K562 (cell line): ENCODE measurements at regions not wholly inside any gene's neighbourhood (a gene's known extent, or its start where the extent isn't known, plus 50 kb on each side); places are given as distances from the start of the nearest gene placed in this dataset.

Experiments
- ATAC-seq: fragments of 200-7000 bp; cut with Tn5 transposase; 3 replicates; pipeline ENCODE4 v1.9.1; 2020; ENCODE audit warnings: moderate library complexity
- BruUV-seq: library from RNA; stranded (reverse); fragments of 400-500 nt; replicated peaks from 2 replicates; lab custom pipeline; 2021; lab: Mats Ljungman, UMichigan
- CTCF ChIA-PET: fragments of 300-600 bp; formaldehyde crosslinking; extraction: SDS; loops from one replicate; lab custom pipeline; 2021; ENCODE audit warnings: low intra/inter-chr PET ratio; lab: Yijun Ruan, JAX
- POLR2A ChIA-PET: fragments of 300-600, 350-650 bp; sonication (Branson Sonifier 250); formaldehyde crosslinking; extraction: SDS; loops from one replicate; lab custom pipeline; 2021; ENCODE audit warnings: antibody characterized with exemption, inconsistent platforms; lab: Yijun Ruan, JAX
- DNase-seq, 4 experiments: peaks; one replicate each; pipeline versions ENCODE4 v3.0.0 to v3.0.0-alpha.2; 2011 to 2018; ENCODE audit warnings: low spot score in 3 of 4, mixed read lengths in 3 of 4; ENCODE audit errors: extremely low read depth in 1 of 4
- FAIRE-seq: peaks from 2 replicates; lab custom pipeline; 2011; peaks lifted over from hg19 to GRCh38; lab: Jason Lieb, UNC
- H2AFZ ChIP-seq: 2 replicates; pipeline ENCODE4 v1.6.0; 2011; ENCODE audit warnings: low read depth, low read length, control low read depth, inconsistent platforms
- H3K27ac ChIP-seq: fragments of 200-600 bp; 3 replicates; pipeline ENCODE4 v1.8.0; 2011; ENCODE audit warnings: low read depth, mild to moderate bottlenecking, control low read depth, inconsistent platforms, low read length, moderate library complexity, mixed read lengths; ENCODE audit errors: extremely low read depth
- H3K27me3 ChIP-seq, 2 experiments: fragments of 300-600 bp in 1 of 2; 2 replicates in 1 of 2; 3 replicates in 1 of 2; pipeline versions ENCODE4 v1.6.0 to v1.8.0; 2011; ENCODE audit warnings: inconsistent platforms in 2 of 2, low read length in 2 of 2, mild to moderate bottlenecking in 1 of 2, mixed read lengths in 1 of 2, moderate library complexity in 1 of 2; ENCODE audit not compliant: control insufficient read depth in 2 of 2, insufficient read depth in 2 of 2
- H3K36me3 ChIP-seq: fragments of 300-600 bp; 3 replicates; pipeline ENCODE4 v1.8.0; 2011; ENCODE audit warnings: mild to moderate bottlenecking, low read length, inconsistent platforms; ENCODE audit not compliant: control insufficient read depth, insufficient read depth
- H3K4me1 ChIP-seq, 2 experiments: fragments of 200-600 bp in 1 of 2; replicated peaks in 1 of 2; 2 replicates in 1 of 2; 3 replicates in 1 of 2; pipeline versions ENCODE4 v1.5.1 to v1.8.0; 2011; ENCODE audit warnings: inconsistent platforms in 2 of 2, low read length in 2 of 2, mild to moderate bottlenecking in 1 of 2, mixed read lengths in 1 of 2, moderate library complexity in 1 of 2; ENCODE audit not compliant: control insufficient read depth in 2 of 2, insufficient read depth in 2 of 2
- H3K4me2 ChIP-seq: 2 replicates; pipeline ENCODE4 v1.6.1; 2011; ENCODE audit warnings: low read length, control low read depth, inconsistent platforms, mixed read lengths; ENCODE audit not compliant: insufficient read depth
- H3K4me3 ChIP-seq: fragments of 200-600 bp; sonication (generic), shearing (Covaris generic); 2 replicates; pipeline ENCODE4 v1.5.1; 2016; ENCODE audit warnings: control low read depth, inconsistent platforms
- H3K79me2 ChIP-seq: fragments of 200-600 bp; 3 replicates; pipeline ENCODE4 v1.8.0; 2011; ENCODE audit warnings: low read length, inconsistent platforms; ENCODE audit not compliant: control insufficient read depth, insufficient read depth
- H3K9ac ChIP-seq, 2 experiments: 2 replicates each; pipeline versions ENCODE4 v1.6.0 to v1.6.1; 2011; ENCODE audit warnings: low read depth in 2 of 2, low read length in 2 of 2, control low read depth in 1 of 2, inconsistent platforms in 1 of 2, mild to moderate bottlenecking in 1 of 2, mixed read lengths in 1 of 2; ENCODE audit not compliant: insufficient read depth in 1 of 2
- H3K9me1 ChIP-seq: one replicate; pipeline ENCODE4 v1.6.0; 2011; ENCODE audit warnings: inconsistent platforms, mild to moderate bottlenecking, low read length, moderate library complexity; ENCODE audit not compliant: control insufficient read depth, insufficient read depth
- H3K9me3 ChIP-seq: replicated peaks from 2 replicates; pipeline ENCODE4 v1.5.1; 2011; ENCODE audit warnings: low read depth, low read length, inconsistent platforms; ENCODE audit not compliant: control insufficient read depth, insufficient read depth
- H4K20me1 ChIP-seq: replicated peaks from 2 replicates; pipeline ENCODE4 v1.6.1; 2011; ENCODE audit warnings: low read length, inconsistent platforms, mixed read lengths; ENCODE audit not compliant: control insufficient read depth, insufficient read depth
- FOXA3 ChIP-seq, 2 experiments: fragments of 450-650 bp in 1 of 2; sonication (generic) in 1 of 2; formaldehyde crosslinking; IDR thresholded peaks in 1 of 2; conservative IDR thresholded peaks in 1 of 2; 2 replicates each; pipeline versions ENCODE4 v1.4.0 to v1.8.0; 2020 to 2022; ENCODE audit warnings: mild to moderate bottlenecking in 2 of 2, missing genetic modification reagents in 1 of 2
- GATAD2A ChIP-seq: fragments of 450-650 bp; IDR thresholded peaks from 2 replicates; pipeline ENCODE4 v1.6.1; 2017
- NCOA2 ChIP-seq, 2 experiments: fragments of 450-650 bp; IDR thresholded peaks; 2 replicates each; pipeline ENCODE4 v1.6.1; 2018; ENCODE audit warnings: mild to moderate bottlenecking in 2 of 2, moderate library complexity in 1 of 2; ENCODE audit not compliant: partially characterized antibody in 2 of 2
- NONO ChIP-seq, 2 experiments: fragments of 200-400 bp in 1 of 2; fragments of 450-650 bp in 1 of 2; formaldehyde crosslinking in 1 of 2; IDR thresholded peaks; 2 replicates each; pipeline ENCODE4 v1.6.1; 2017; ENCODE audit warnings: low read depth in 2 of 2, mild to moderate bottlenecking in 2 of 2, moderate library complexity in 2 of 2, low read length in 1 of 2
- SIX5 ChIP-seq, 2 experiments: IDR thresholded peaks; 2 replicates each; pipeline ENCODE4 v1.6.1; 2011; ENCODE audit warnings: low read length in 2 of 2, borderline replicate concordance in 1 of 2, low read depth in 1 of 2, mild to moderate bottlenecking in 1 of 2, moderate library complexity in 1 of 2; ENCODE audit not compliant: insufficient read depth in 1 of 2
- SRSF9 ChIP-seq: fragments of 200-400 bp; formaldehyde crosslinking; IDR thresholded peaks from 2 replicates; pipeline ENCODE4 v1.6.1; 2017; ENCODE audit warnings: low read depth, low read length, borderline replicate concordance
- STAG1 ChIP-seq: sonication (generic); formaldehyde crosslinking; IDR thresholded peaks from 2 replicates; pipeline ENCODE4 v1.5.0; 2020; ENCODE audit warnings: missing genetic modification reagents, borderline replicate concordance
- SUPT5H ChIP-seq: fragments of 450-650 bp; IDR thresholded peaks from 2 replicates; pipeline ENCODE4 v1.6.1; 2016
- TAL1 ChIP-seq: fragments of 450-650 bp; IDR thresholded peaks from 2 replicates; pipeline ENCODE4 v1.6.1; 2016; ENCODE audit warnings: mild to moderate bottlenecking
- TCF3 ChIP-seq: sonication (generic); formaldehyde crosslinking; IDR thresholded peaks from 2 replicates; pipeline ENCODE4 v1.4.0; 2020; ENCODE audit warnings: mild to moderate bottlenecking, missing genetic modification reagents
- ZBTB8A ChIP-seq: fragments of 450-650 bp; IDR thresholded peaks from 2 replicates; pipeline ENCODE4 v1.6.1; 2018; ENCODE audit warnings: mild to moderate bottlenecking, moderate library complexity; ENCODE audit not compliant: partially characterized antibody
- ZC3H4 ChIP-seq: sonication (generic); formaldehyde crosslinking; IDR thresholded peaks from 2 replicates; pipeline ENCODE4 v1.9.0; 2021; ENCODE audit warnings: missing genetic modification reagents, borderline replicate concordance
- ZFPM2 ChIP-seq: fragments of 250-450 bp; sonication (Bioruptor Pico); IDR thresholded peaks from 2 replicates; pipeline ENCODE4 v1.5.1; 2022; ENCODE audit warnings: mild to moderate bottlenecking
- ZNF717 ChIP-seq: fragments of 250-450 bp; sonication (Bioruptor Pico); IDR thresholded peaks from 2 replicates; pipeline ENCODE4 v1.5.0; 2021
- ZNF764 ChIP-seq: fragments of 250-450 bp; sonication (Bioruptor Pico); IDR thresholded peaks from 2 replicates; pipeline ENCODE4 v1.4.0; 2020; ENCODE audit warnings: low read depth, mild to moderate bottlenecking, moderate library complexity
- ZNF780A ChIP-seq: fragments of 250-450 bp; sonication (Bioruptor Pico); IDR thresholded peaks from 2 replicates; pipeline ENCODE4 v1.5.0; 2021; ENCODE audit warnings: mild to moderate bottlenecking
- WGBS: fragments of 100-300 bp; shearing (Covaris generic); methylation state at CpG from one replicate; pipeline ENCODE4 v1.1.6; 2016; ENCODE audit warnings: low coverage, mixed read lengths; ENCODE audit not compliant: insufficient coverage; ENCODE audit errors: missing lambda C conversion rate; 5-methylcytosine and 5-hydroxymethylcytosine counted together
- in situ Hi-C: fragments of 300-500 bp; cut with MboI; formaldehyde crosslinking; loops from 4 replicates; pipeline ENCODE4 v1.15.0; 2018; ENCODE audit warnings: inconsistent platforms, mixed read lengths
- intact Hi-C: fragments of 100-400 bp; cut with micrococcal nuclease; formaldehyde crosslinking; loops from 2 replicates; pipeline ENCODE4 v1.14.2; 2022

GRCh38 chr3:20417388-20418108, 231.5 kb upstream of the SGO1 start:
- no peaks in the 10 kb centered on the region for H3K9me1 ChIP-seq
- WGBS: 1% methylated on average over 5 of the region's 5 CpGs
- POLR2A ChIA-PET: no interaction called here
- in situ Hi-C loops: no loop called here
- H3K9ac ChIP-seq: no peak overlapping the region
- intact Hi-C loops: no loop called here
- H3K4me1 ChIP-seq: no peaks in the 10 kb centered on the region
- no peak overlapping the region for H3K4me3 ChIP-seq
- H3K4me2 ChIP-seq: no peak overlapping the region
- CTCF ChIA-PET: no interaction called here
- H3K79me2 ChIP-seq: no peaks in the 10 kb centered on the region
- H3K27ac ChIP-seq: no peak overlapping the region
- TF ChIP-seq FOXA3 (CRISPR knock-in tag; conservative IDR thresholded peaks at IDR 0.05 in 1 of 2, IDR thresholded peaks at IDR 0.05 in 1 of 2): no peak
- TF ChIP-seq ZNF717: no peak
- no peak for TF ChIP-seq ZC3H4
- no peak for TF ChIP-seq ZBTB8A
- TF ChIP-seq SUPT5H: no peak
- no peak for TF ChIP-seq ZFPM2
- no peak for TF ChIP-seq SRSF9
- TF ChIP-seq NCOA2 (IDR thresholded peaks at IDR 0.05; ENCODE audit: partially characterized antibody in 2 of 2): no peak
- TF ChIP-seq TAL1: no peak
- TF ChIP-seq ZNF780A (CRISPR knock-in tag): no peak
- no peak for TF ChIP-seq NONO (IDR thresholded peaks at IDR 0.05; ENCODE audit: low read depth in 2 of 2, low read length in 1 of 2)
- no peak for TF ChIP-seq TCF3 (CRISPR knock-in tag)
- TF ChIP-seq SIX5 (IDR thresholded peaks at IDR 0.05; ENCODE audit: borderline replicate concordance in 1 of 2, insufficient read depth in 1 of 2, low read depth in 1 of 2, low read length in 2 of 2): no peak
- no peak for TF ChIP-seq GATAD2A
- TF ChIP-seq ZNF764 (CRISPR knock-in tag): no peak
- no peak for TF ChIP-seq STAG1 (CRISPR knock-in tag)
- H3K9me3 ChIP-seq: no peaks in the 10 kb centered on the region
- H3K27me3 ChIP-seq: no peaks in the 10 kb centered on the region
- H2AFZ ChIP-seq: no peak overlapping the region
- BruUV-seq: no TSS peak
- DNase-seq: no peak
- no peak for FAIRE-seq
- H3K36me3 ChIP-seq: no peaks in the 10 kb centered on the region
- H4K20me1 ChIP-seq: no peaks in the 10 kb centered on the region
- ATAC-seq: no peak
